ENCODE measurements at regions not wholly inside any gene's neighbourhood (a gene's known extent, or its start where the extent isn't known, plus 50 kb on each side); places are given as distances from the start of the nearest gene placed in this dataset.

- H3K27me3 ChIP-seq (ENCODE audit: insufficient read depth, poor library complexity, severe bottlenecking) = no peaks in the 10 kb centered on the region
- DNase-seq (ENCODE audit: low read depth in 1 of 2, low spot score in 1 of 2) = no peak
- no peak for TF ChIP-seq GABPA (IDR thresholded peaks at IDR 0.05; ENCODE audit: low read depth)
- H3K4me3 ChIP-seq (replicated peaks; ENCODE audit: insufficient read depth, low read length) = no peak overlapping the region
- H3K27ac ChIP-seq (replicated peaks) = no peak overlapping the region
Observed at GRCh38 chr5:19047277-19047676, 940.7 kb downstream of the CDH18 start.

- TF ChIP-seq GABPA (IDR thresholded peaks at IDR 0.05; ENCODE audit: low read depth) (no peak), CTCF (IDR thresholded peaks at IDR 0.05; ENCODE audit: insufficient read depth, low read length) (no peak), POLR2AphosphoS5 (IDR thresholded peaks at IDR 0.05; ENCODE audit: low read depth) (no peak), SPI1 (IDR thresholded peaks at IDR 0.05; ENCODE audit: borderline replicate concordance, low read depth) (no peak), REST (IDR thresholded peaks at IDR 0.05; ENCODE audit: insufficient replicate concordance, low read depth) (no peak)
- Histone ChIP-seq H3K27ac (replicated peaks) (no peak overlapping the region), H3K27me3 (ENCODE audit: insufficient read depth, poor library complexity, severe bottlenecking) (no peaks in the 10 kb centered on the region), H3K4me3 (replicated peaks; ENCODE audit: insufficient read depth, low read length) (no peak overlapping the region)
- no peak for DNase-seq (ENCODE audit: low read depth in 1 of 2, low spot score in 1 of 2)
Observed at GRCh38 chr5:19048726-19049125, 939.3 kb downstream of the CDH18 start.

- H3K27ac ChIP-seq (replicated peaks) = no peak overlapping the region
- H3K27me3 ChIP-seq (ENCODE audit: insufficient read depth, poor library complexity, severe bottlenecking) = no peaks in the 10 kb centered on the region
- no peak overlapping the region for H3K4me3 ChIP-seq (replicated peaks; ENCODE audit: insufficient read depth, low read length)
- TF ChIP-seq SPI1 (IDR thresholded peaks at IDR 0.05; ENCODE audit: borderline replicate concordance, low read depth) (no peak), REST (IDR thresholded peaks at IDR 0.05; ENCODE audit: insufficient replicate concordance, low read depth) (no peak), GABPA (IDR thresholded peaks at IDR 0.05; ENCODE audit: low read depth) (no peak), CTCF (IDR thresholded peaks at IDR 0.05; ENCODE audit: insufficient read depth, low read length) (no peak), POLR2AphosphoS5 (IDR thresholded peaks at IDR 0.05; ENCODE audit: low read depth) (no peak)
- DNase-seq (ENCODE audit: low read depth in 1 of 2, low spot score in 1 of 2) = no peak
Observed at GRCh38 chr5:19058216-19058615, 929.8 kb downstream of the CDH18 start.

- Histone ChIP-seq H3K27me3 (ENCODE audit: insufficient read depth, poor library complexity, severe bottlenecking) (no peaks in the 10 kb centered on the region), H3K27ac (replicated peaks) (no peak overlapping the region), H3K4me3 (replicated peaks; ENCODE audit: insufficient read depth, low read length) (no peak overlapping the region)
- no peak for DNase-seq (ENCODE audit: low read depth in 1 of 2, low spot score in 1 of 2)
- TF ChIP-seq GABPA (IDR thresholded peaks at IDR 0.05; ENCODE audit: low read depth) (no peak), REST (IDR thresholded peaks at IDR 0.05; ENCODE audit: insufficient replicate concordance, low read depth) (no peak), SPI1 (IDR thresholded peaks at IDR 0.05; ENCODE audit: borderline replicate concordance, low read depth) (no peak), CTCF (IDR thresholded peaks at IDR 0.05; ENCODE audit: insufficient read depth, low read length) (no peak), POLR2AphosphoS5 (IDR thresholded peaks at IDR 0.05; ENCODE audit: low read depth) (no peak)
Observed at GRCh38 chr5:19064094-19064493, 923.9 kb downstream of the CDH18 start.

All from HL-60 (cell line).